DOHH2 (cell line): ENCODE measurements at regions not wholly inside any gene's neighbourhood (a gene's known extent, or its start where the extent isn't known, plus 50 kb on each side); places are given as distances from the start of the nearest gene placed in this dataset.

Source experiments
- CTCF ChIP-seq: fragments of 200-600 bp; sonication (generic); IDR thresholded peaks from one replicate; pipeline ENCODE4 v1.5.1; 2014; ENCODE audit warnings: antibody characterized with exemption, mild to moderate bottlenecking, low read depth, low read length; ENCODE audit not compliant: poor library complexity, severe bottlenecking
- EZH2phosphoT487 ChIP-seq: fragments of 200-600 bp; sonication (generic); IDR thresholded peaks from 2 replicates; pipeline ENCODE4 v1.6.1; 2017; ENCODE audit warnings: borderline replicate concordance, mild to moderate bottlenecking, antibody characterized with exemption, low read length, moderate library complexity, mixed read lengths

- TF ChIP-seq CTCF (no peak), EZH2phosphoT487 (no peak)
Observed at GRCh38 chr2:185990861-185991525, 252.4 kb downstream of the FSIP2 start.
